Vagina (tissue), 2 donors: ENCODE measurements at regions not wholly inside any gene's neighbourhood (a gene's known extent, or its start where the extent isn't known, plus 50 kb on each side); places are given as distances from the start of the nearest gene placed in this dataset.
"Not testable (repeated sequence)": the region's sequence is repeated elsewhere in the genome, so short reads cannot be mapped to it uniquely, and the experiment has no call there.

Source experiments
- DNase-seq, 2 donors: peaks; one replicate each; pipeline ENCODE4 v3.0.0-alpha.2; 2017; ENCODE audit errors: extremely low spot score in 2 of 2
- H3K27ac ChIP-seq: fragments of 200-600 bp; sonication (generic); one replicate; pipeline ENCODE4 v1.5.1; 2019
- H3K27me3 ChIP-seq: fragments of 200-600 bp; sonication (generic); one replicate; pipeline ENCODE4 v1.5.1; 2019
- H3K36me3 ChIP-seq, 2 donors: fragments of 200-600 bp; sonication (generic); one replicate each; pipeline ENCODE4 v1.5.1; 2017 to 2019
- H3K4me1 ChIP-seq: fragments of 200-600 bp; sonication (generic); one replicate; pipeline ENCODE4 v1.5.1; 2019
- H3K4me3 ChIP-seq, 2 donors: fragments of 200-600 bp; sonication (generic); 1 replicate in 1 of 2; 2 replicates in 1 of 2; pipeline ENCODE4 v1.5.1; 2016 to 2019
- H3K9me3 ChIP-seq: fragments of 200-600 bp; sonication (generic); one replicate; pipeline ENCODE4 v1.5.1; 2019
- CTCF ChIP-seq, 3 experiments: fragments of 450-650 bp in 2 of 3; fragments of 200-600 bp in 1 of 3; sonication (generic) in 1 of 3; IDR thresholded peaks; one replicate each; pipeline ENCODE4 v1.5.1; 2017 to 2019; ENCODE audit warnings: antibody characterized with exemption in 3 of 3, mild to moderate bottlenecking in 2 of 3, moderate library complexity in 2 of 3
- POLR2A ChIP-seq, 2 donors: fragments of 450-650 bp; IDR thresholded peaks; one replicate each; pipeline ENCODE4 v1.6.1; 2017; ENCODE audit warnings: antibody characterized with exemption in 2 of 2, mild to moderate bottlenecking in 2 of 2, moderate library complexity in 2 of 2
- POLR2AphosphoS5 ChIP-seq, 2 donors: sonication (generic); formaldehyde crosslinking; IDR thresholded peaks; one replicate each; pipeline ENCODE4 v1.9.0; 2017; ENCODE audit warnings: antibody characterized with exemption in 2 of 2, mild to moderate bottlenecking in 2 of 2, low read depth in 1 of 2; ENCODE audit not compliant: insufficient read depth in 1 of 2
- intact Hi-C: fragments of 100-400 bp; cut with DNase I; formaldehyde crosslinking; loops from one replicate; pipeline ENCODE4 v1.15.1; 2023

DNA sequence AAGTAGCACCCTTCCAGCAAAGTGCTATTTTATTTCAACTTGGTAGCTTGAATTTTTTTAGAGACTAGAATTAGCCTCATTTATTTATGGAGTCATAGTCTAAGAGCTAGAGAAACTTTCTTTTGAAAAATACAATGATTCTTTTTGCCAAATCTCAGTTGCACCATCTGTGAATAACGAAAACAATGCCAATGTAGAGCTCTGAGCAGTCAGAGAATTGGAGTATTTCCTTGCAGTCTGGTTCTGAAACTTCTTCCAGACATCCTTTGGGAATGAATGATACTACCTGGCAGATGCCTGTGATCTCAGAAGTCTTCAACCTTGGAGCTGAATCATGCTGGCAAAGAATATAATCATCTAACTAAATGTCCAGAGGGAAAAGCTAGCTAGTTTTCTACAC is 511.5 kb upstream of the CYLC2 start:
- Histone ChIP-seq H3K4me1 (no peaks in the 10 kb centered on the region), H3K9me3 (no peaks in the 10 kb centered on the region), H3K36me3 (no peaks in the 10 kb centered on the region), H3K27me3 (no peaks in the 10 kb centered on the region), H3K27ac (no peak overlapping the region), H3K4me3 (no peak overlapping the region)
- no peak for DNase-seq
- TF ChIP-seq POLR2AphosphoS5 (IDR thresholded peaks at IDR 0.05; ENCODE audit: insufficient read depth in 1 of 2, low read depth in 1 of 2) (no peak), POLR2A (IDR thresholded peaks at IDR 0.05) (no peak), CTCF (IDR thresholded peaks at IDR 0.05) (no peak)
- intact Hi-C loops: no loop called here

DNA sequence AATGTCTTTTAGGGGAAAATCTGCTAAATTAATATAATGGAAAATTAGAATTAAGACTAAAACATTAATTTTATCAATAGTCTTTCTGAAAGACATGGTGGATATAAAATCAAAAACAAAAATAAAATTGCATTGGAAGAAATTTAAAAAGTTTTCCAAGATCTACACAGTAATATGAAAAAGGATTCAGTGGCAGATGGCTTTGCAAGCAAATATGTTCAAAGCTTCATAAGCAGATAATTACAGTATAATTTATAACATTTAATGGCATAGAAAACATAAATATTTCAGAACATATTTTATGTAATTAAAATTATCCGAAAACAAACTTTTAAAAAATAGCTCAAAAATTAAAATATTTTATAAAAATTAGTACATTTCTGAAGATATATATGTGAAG is 512.4 kb upstream of the CYLC2 start:
- H3K27ac ChIP-seq: no peak overlapping the region
- no peaks in the 10 kb centered on the region for H3K4me1 ChIP-seq
- no peaks in the 10 kb centered on the region for H3K36me3 ChIP-seq
- intact Hi-C loops: no loop called here
- no peak overlapping the region for H3K4me3 ChIP-seq
- no peaks in the 10 kb centered on the region for H3K27me3 ChIP-seq
- TF ChIP-seq POLR2AphosphoS5 (IDR thresholded peaks at IDR 0.05; ENCODE audit: insufficient read depth in 1 of 2, low read depth in 1 of 2) (no peak), CTCF (IDR thresholded peaks at IDR 0.05) (no peak), POLR2A (IDR thresholded peaks at IDR 0.05) (no peak)
- DNase-seq: no peak
- H3K9me3 ChIP-seq: no peaks in the 10 kb centered on the region

- Histone ChIP-seq H3K27ac (no peak overlapping the region), H3K4me1 (no peaks in the 10 kb centered on the region), H3K36me3 (no peaks in the 10 kb centered on the region), H3K27me3 (no peaks in the 10 kb centered on the region), H3K9me3 (no peaks in the 10 kb centered on the region), H3K4me3 (no peak overlapping the region)
- DNase-seq: no peak
- intact Hi-C loops: no loop called here
- TF ChIP-seq CTCF (IDR thresholded peaks at IDR 0.05) (no peak), POLR2A (IDR thresholded peaks at IDR 0.05) (no peak)
Observed at GRCh38 chr9:102479191-102479590, 515.9 kb upstream of the CYLC2 start.

DNA sequence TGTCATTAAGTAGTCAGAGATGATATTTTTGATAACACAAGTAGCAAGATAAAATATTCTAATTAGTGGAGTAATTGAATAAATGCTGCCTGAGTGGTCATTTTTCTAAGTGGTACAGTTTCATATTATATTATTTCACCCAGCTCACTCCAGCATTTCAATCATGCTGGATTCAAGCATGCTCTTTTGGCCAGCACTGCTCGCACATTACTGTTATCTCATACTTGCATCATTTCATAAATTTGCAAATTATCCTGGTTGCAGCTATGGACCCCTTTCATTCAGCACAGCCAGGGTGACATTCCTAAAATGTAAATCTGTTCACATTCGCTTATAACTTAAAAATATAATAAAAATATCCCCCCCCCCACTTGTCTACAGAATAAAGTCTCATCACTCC is 520.8 kb upstream of the CYLC2 start:
- TF ChIP-seq CTCF (IDR thresholded peaks at IDR 0.05): no peak
- TF ChIP-seq POLR2AphosphoS5 (IDR thresholded peaks at IDR 0.05; ENCODE audit: insufficient read depth in 1 of 2, low read depth in 1 of 2): no peak
- TF ChIP-seq POLR2A (IDR thresholded peaks at IDR 0.05): no peak
- no peak overlapping the region for H3K27ac ChIP-seq
- no peaks in the 10 kb centered on the region for H3K4me1 ChIP-seq
- H3K27me3 ChIP-seq: no peaks in the 10 kb centered on the region
- no peaks in the 10 kb centered on the region for H3K36me3 ChIP-seq
- intact Hi-C loops: no loop called here
- no peak overlapping the region for H3K4me3 ChIP-seq
- H3K9me3 ChIP-seq: no peaks in the 10 kb centered on the region
- no peak for DNase-seq

DNA sequence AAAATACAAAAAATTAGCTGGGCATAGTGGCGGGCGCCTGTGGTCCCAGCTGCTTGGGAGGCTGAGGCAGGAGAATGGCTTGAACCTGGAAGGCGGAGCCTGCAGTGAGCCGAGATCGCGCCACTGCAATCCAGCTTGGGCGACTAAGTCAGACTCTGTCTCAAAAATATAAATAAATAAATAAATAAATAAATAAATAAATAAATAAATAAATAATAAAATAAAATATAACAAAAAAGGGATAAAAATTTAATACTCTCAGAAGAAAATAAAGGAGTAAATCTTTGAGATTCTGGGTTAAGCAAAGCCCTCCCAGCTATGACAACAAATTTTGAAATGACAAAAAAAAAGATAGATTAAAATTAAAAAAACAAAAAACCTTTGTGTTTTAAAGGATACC is 525.7 kb upstream of the CYLC2 start:
- intact Hi-C loops, H3K9me3 ChIP-seq, H3K4me3 ChIP-seq, H3K27ac ChIP-seq, H3K27me3 ChIP-seq, DNase-seq, H3K4me1 ChIP-seq, H3K36me3 ChIP-seq: not testable (repeated sequence)
